GM10248 (cell line): ENCODE measurements at regions not wholly inside any gene's neighbourhood (a gene's known extent, or its start where the extent isn't known, plus 50 kb on each side); places are given as distances from the start of the nearest gene placed in this dataset.

Experiments used
- CTCF ChIA-PET: fragments of 300-600 bp; sonication (Branson Sonifier 250); formaldehyde crosslinking; extraction: SDS; loops from one replicate; lab custom pipeline; 2021; ENCODE audit warnings: antibody characterized with exemption; lab: Yijun Ruan, JAX
- POLR2A ChIA-PET: fragments of 350-650 bp; sonication (Branson Sonifier 250); formaldehyde crosslinking; extraction: SDS; loops from one replicate; lab custom pipeline; 2020; ENCODE audit warnings: antibody characterized with exemption; lab: Yijun Ruan, JAX
- DNase-seq: peaks from one replicate; pipeline ENCODE4 v3.0.0; 2012; ENCODE audit errors: extremely low spot score
- CTCF ChIP-seq: IDR thresholded peaks from 2 replicates; pipeline ENCODE4 v1.5.1; 2012; ENCODE audit warnings: mild to moderate bottlenecking, low read depth; ENCODE audit errors: extremely low read depth, missing control alignments, control extremely low read depth

GRCh38 chr14:87497301-87497700 is 495.7 kb downstream of the GALC start:
- CTCF ChIA-PET: interaction anchor here (0.9 to 1.7 kb wide), 3 partner anchors 11 to 27 kb away, joined by 3 to 4 read pairs (median 3); no protein-coding TSS in a partner anchor
- POLR2A ChIA-PET: no interaction called here
- DNase-seq: no peak
- TF ChIP-seq CTCF: no peak

- DNase-seq: no peak
- CTCF ChIA-PET: interaction anchor here (1.0 kb wide), 1 partner anchor 10 kb away, joined by 3 read pairs; no protein-coding TSS in a partner anchor
- TF ChIP-seq CTCF: no peak
- POLR2A ChIA-PET: no interaction called here
Observed at GRCh38 chr14:87494010-87494409, 499.0 kb downstream of the GALC start.

GRCh38 chr14:87492561-87492960 is 500.4 kb downstream of the GALC start:
- no peak for DNase-seq
- CTCF ChIA-PET: no interaction called here
- no peak for TF ChIP-seq CTCF
- POLR2A ChIA-PET: no interaction called here

DNA sequence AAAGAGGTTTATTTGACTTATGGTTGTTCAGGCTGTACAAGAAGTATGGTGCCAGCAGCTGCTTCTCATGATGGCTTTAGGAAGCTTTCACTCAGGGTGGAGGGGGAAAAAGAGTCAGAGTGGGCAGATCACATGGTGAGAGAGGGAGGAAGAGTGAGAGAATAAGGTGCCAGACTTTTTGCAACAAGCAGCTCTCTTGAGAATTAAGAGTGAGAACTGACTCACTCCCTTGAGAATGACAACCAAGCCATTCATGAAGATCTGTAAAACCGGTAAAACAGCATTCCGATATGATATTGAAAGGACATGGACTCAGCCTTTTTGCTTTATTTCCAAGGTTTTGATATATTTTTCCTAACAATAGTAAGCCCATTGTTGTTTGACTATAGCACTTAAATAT is 501.2 kb downstream of the GALC start:
- POLR2A ChIA-PET: no interaction called here
- CTCF ChIA-PET: no interaction called here
- no peak for DNase-seq
- TF ChIP-seq CTCF: no peak

DNA sequence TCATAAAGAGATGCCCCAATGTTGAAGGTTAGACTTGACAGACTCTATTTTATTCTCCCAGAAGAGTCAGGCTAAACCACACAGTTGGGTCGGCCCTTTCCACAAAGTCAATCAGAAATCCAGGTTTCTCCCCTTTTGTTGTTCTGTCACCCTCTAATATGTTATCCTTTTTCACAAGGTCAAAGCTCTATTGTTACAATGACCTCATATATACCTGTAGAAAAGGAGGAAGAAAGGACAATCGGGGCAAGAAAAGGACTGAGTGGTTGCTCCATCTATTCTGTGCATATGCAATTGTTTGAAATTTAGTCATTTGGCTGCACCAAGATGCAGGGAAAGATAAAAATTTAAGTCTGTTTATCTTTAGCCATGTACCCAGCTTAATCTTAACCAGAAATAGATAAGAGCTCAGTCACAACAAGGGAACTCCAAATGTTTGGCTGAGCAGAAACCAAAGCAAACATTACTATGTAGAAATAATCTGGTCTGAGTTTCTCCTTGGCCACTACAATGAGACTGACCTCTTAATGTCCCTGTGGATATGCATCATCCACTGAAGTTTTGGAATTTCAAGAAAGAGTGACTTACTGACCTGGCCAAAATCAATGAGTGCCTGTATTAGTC is 503.7 kb downstream of the GALC start:
- no peak for DNase-seq
- CTCF ChIA-PET: interaction anchor here (1.2 kb wide), 1 partner anchor 13 kb away, joined by 3 read pairs; no protein-coding TSS in a partner anchor

GRCh38 chr14:87483271-87484260 is 509.4 kb downstream of the GALC start:
- CTCF ChIA-PET: interaction anchor here (1.1 to 1.8 kb wide), 2 partner anchors 14 to 22 kb away, joined by 3 to 4 read pairs; no protein-coding TSS in a partner anchor
- DNase-seq: no peak
- POLR2A ChIA-PET: no interaction called here
- no peak for TF ChIP-seq CTCF

More for the DNA sequence above, 503.7 kb downstream of the GALC start:
- no peak for TF ChIP-seq CTCF
- POLR2A ChIA-PET: no interaction called here
